NCI-H2196 treated with DMSO at 0.1 percent for 48 hours (cell line): ENCODE measurements at regions not wholly inside any gene's neighbourhood (a gene's known extent, or its start where the extent isn't known, plus 50 kb on each side); places are given as distances from the start of the nearest gene placed in this dataset.
"Not testable (repeated sequence)": the region's sequence is repeated elsewhere in the genome, so short reads cannot be mapped to it uniquely, and the experiment has no call there.

Experiments
- DNase-seq: peaks from one replicate; lab custom pipeline; 2025; ENCODE audit not compliant: unreplicated experiment; lab: John Stamatoyannopoulos, UW

- not testable (repeated sequence) for DNase-seq
Observed at GRCh38 chr2:131639001-131639620, 111.4 kb downstream of the CCDC74A start.

GRCh38 chr2:131641414-131642206 lies 113.9 kb downstream of the CCDC74A start:
- DNase-seq = no peak

- not testable (repeated sequence) for DNase-seq
Observed at GRCh38 chr2:131643180-131643579, 115.5 kb downstream of the CCDC74A start.

GRCh38 chr2:131645177-131645765 lies 117.6 kb downstream of the CCDC74A start:
- DNase-seq = no peak

- not testable (repeated sequence) for DNase-seq
Observed at GRCh38 chr2:131646220-131646619, 118.5 kb downstream of the CCDC74A start.

- DNase-seq = no peak
Observed at GRCh38 chr2:131646669-131647297, 119.1 kb downstream of the CCDC74A start.

- DNase-seq = not testable (repeated sequence)
Observed at GRCh38 chr2:131648565-131648964, 120.9 kb downstream of the CCDC74A start.

GRCh38 chr2:131652246-131652645 lies 124.6 kb downstream of the CCDC74A start:
- not testable (repeated sequence) for DNase-seq

- DNase-seq = not testable (repeated sequence)
Observed at GRCh38 chr2:131654107-131654506, 126.4 kb downstream of the CCDC74A start.

- no peak for DNase-seq
Observed at GRCh38 chr2:131656816-131657633, 129.3 kb downstream of the CCDC74A start.

GRCh38 chr2:131657895-131658768 lies 130.4 kb downstream of the CCDC74A start:
- DNase-seq = no peak

- no peak for DNase-seq
Observed at GRCh38 chr2:131658769-131659131, 131.1 kb downstream of the CCDC74A start.

- no peak for DNase-seq
Observed at GRCh38 chr2:131659168-131659572, 131.5 kb downstream of the CCDC74A start.

- not testable (repeated sequence) for DNase-seq
Observed at GRCh38 chr2:131661101-131661782, 133.6 kb downstream of the CCDC74A start.

GRCh38 chr2:131661884-131662535 lies 134.3 kb downstream of the CCDC74A start:
- DNase-seq = not testable (repeated sequence)

GRCh38 chr2:131663501-131663900 lies 135.8 kb downstream of the CCDC74A start:
- not testable (repeated sequence) for DNase-seq

- DNase-seq = not testable (repeated sequence)
Observed at GRCh38 chr2:131665716-131666115, 138.0 kb downstream of the CCDC74A start.

- not testable (repeated sequence) for DNase-seq
Observed at GRCh38 chr2:131668794-131669540, 141.3 kb downstream of the CCDC74A start.
